Bronchial epithelial cell (primary cell): ENCODE measurements at regions not wholly inside any gene's neighbourhood (a gene's known extent, or its start where the extent isn't known, plus 50 kb on each side); places are given as distances from the start of the nearest gene placed in this dataset.

Experiments
- DNase-seq: peaks from one replicate; pipeline ENCODE4 v3.0.0-alpha.2; 2010; ENCODE audit warnings: low read depth
- FAIRE-seq: peaks from 2 replicates; lab custom pipeline; 2011; peaks lifted over from hg19 to GRCh38; lab: Jason Lieb, UNC
- H3K27me3 ChIP-seq: 2 replicates; pipeline ENCODE4 v1.5.1; 2011; ENCODE audit warnings: low read length; ENCODE audit not compliant: control insufficient read depth, insufficient read depth
- H3K36me3 ChIP-seq: 2 replicates; pipeline ENCODE4 v1.5.1; 2011; ENCODE audit warnings: low read length; ENCODE audit not compliant: control insufficient read depth, insufficient read depth
- H3K4me3 ChIP-seq: 2 replicates; pipeline ENCODE4 v1.5.1; 2011; ENCODE audit warnings: mild to moderate bottlenecking, low read depth, low read length, control low read depth
- CTCF ChIP-seq: IDR thresholded peaks from 2 replicates; pipeline ENCODE4 v1.5.1; 2011; ENCODE audit warnings: mild to moderate bottlenecking, moderate library complexity, low read length, control low read depth, inconsistent platforms; ENCODE audit not compliant: insufficient read depth, severe bottlenecking

- FAIRE-seq (no peak), DNase-seq (no peak)
- no peak overlapping the region for H3K4me3 ChIP-seq
- no peaks in the 10 kb centered on the region for H3K27me3 ChIP-seq
- no peak for TF ChIP-seq CTCF
- no peaks in the 10 kb centered on the region for H3K36me3 ChIP-seq
Observed at GRCh38 chr6:115821798-115822197, 238.9 kb downstream of the FRK start.

- H3K27me3 ChIP-seq, result no peaks in the 10 kb centered on the region
- FAIRE-seq (no peak), DNase-seq (peak; percentile 46)
- no peaks in the 10 kb centered on the region for H3K36me3 ChIP-seq
- TF ChIP-seq CTCF, result no peak
- H3K4me3 ChIP-seq, result no peak overlapping the region
Observed at GRCh38 chr6:115819506-115819905, 241.2 kb downstream of the FRK start.

DNA sequence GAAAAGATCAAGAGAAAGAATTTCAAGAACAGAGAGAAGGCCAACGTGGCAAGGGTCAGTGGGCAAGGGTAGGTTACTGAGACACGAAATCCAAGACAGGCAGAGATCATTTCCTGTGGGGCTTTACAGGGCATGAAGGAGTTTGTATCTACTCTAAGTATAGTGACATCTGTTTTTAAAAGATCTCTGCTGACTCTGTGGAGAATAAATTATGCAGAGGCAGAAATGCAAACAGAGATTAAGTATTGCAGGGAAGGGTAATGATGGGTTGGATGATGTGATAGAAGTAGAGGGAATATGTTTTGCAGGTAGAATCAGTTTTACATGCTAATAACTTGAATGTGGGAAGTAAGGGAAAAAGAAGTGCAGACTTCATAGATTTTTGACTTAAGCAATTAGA lies 243.5 kb downstream of the FRK start:
- no peak for TF ChIP-seq CTCF
- DNase-seq, result no peak
- H3K27me3 ChIP-seq, result no peaks in the 10 kb centered on the region
- no peak for FAIRE-seq
- H3K36me3 ChIP-seq, result no peaks in the 10 kb centered on the region
- H3K4me3 ChIP-seq, result no peak overlapping the region

GRCh38 chr6:115814907-115815306 lies 245.8 kb downstream of the FRK start:
- no peak for TF ChIP-seq CTCF

GRCh38 chr6:115811541-115811940 lies 249.2 kb downstream of the FRK start:
- DNase-seq (no peak), FAIRE-seq (no peak)
- H3K36me3 ChIP-seq, result no peaks in the 10 kb centered on the region
- H3K4me3 ChIP-seq, result no peak overlapping the region
- no peaks in the 10 kb centered on the region for H3K27me3 ChIP-seq
- TF ChIP-seq CTCF, result no peak

More at GRCh38 chr6:115814907-115815306, 245.8 kb downstream of the FRK start:
- FAIRE-seq, result no peak
- no peaks in the 10 kb centered on the region for H3K36me3 ChIP-seq
- no peaks in the 10 kb centered on the region for H3K27me3 ChIP-seq
- no peak for DNase-seq
- H3K4me3 ChIP-seq, result no peak overlapping the region

DNA sequence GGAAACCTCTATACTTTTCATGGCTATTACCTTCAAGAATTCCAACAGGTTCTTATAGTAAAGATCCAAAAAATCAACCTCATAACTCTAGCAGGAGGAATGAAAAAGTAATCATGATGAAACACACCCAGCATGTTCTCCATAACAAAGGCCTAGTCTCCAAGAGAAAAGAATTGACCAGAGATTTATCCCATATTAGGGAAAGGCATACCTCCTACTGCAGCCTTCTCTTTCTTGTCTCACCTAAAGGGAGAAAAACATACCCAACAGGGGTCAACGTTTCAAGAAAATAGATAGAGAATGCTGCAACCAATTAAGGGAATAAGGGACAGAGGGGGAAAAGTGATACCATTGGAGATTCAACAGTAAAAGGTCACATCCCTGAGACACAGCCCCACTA lies 262.5 kb downstream of the FRK start:
- Histone ChIP-seq H3K36me3 (no peaks in the 10 kb centered on the region), H3K4me3 (no peak overlapping the region), H3K27me3 (no peaks in the 10 kb centered on the region)
- DNase-seq (no peak), FAIRE-seq (no peak)
- no peak for TF ChIP-seq CTCF
